Lung (tissue), 11 donors: ENCODE measurements at regions not wholly inside any gene's neighbourhood (a gene's known extent, or its start where the extent isn't known, plus 50 kb on each side); places are given as distances from the start of the nearest gene placed in this dataset.

Experiments
- ATAC-seq: fragments of 200-7000 bp; cut with Tn5 transposase; one replicate; pipeline ENCODE4 v1.9.1; 2020; ENCODE audit warnings: moderate number of reproducible peaks; ENCODE audit not compliant: insufficient read depth, low FRiP score
- DNase-seq, 3 donors: peaks; one replicate each; pipeline ENCODE4 v3.0.0-alpha.2; 2013 to 2017
- H3K27ac ChIP-seq, 2 donors: one replicate each; pipeline ENCODE4 v1.5.1; 2013; ENCODE audit warnings: mild to moderate bottlenecking in 2 of 2, moderate library complexity in 2 of 2, control low read depth in 1 of 2, inconsistent platforms in 1 of 2, low read depth in 1 of 2, low read length in 1 of 2
- H3K27me3 ChIP-seq, 3 donors: one replicate each; pipeline ENCODE4 v1.5.1; 2013; ENCODE audit warnings: low read length in 2 of 3; ENCODE audit not compliant: control insufficient read depth in 3 of 3, insufficient read depth in 3 of 3
- H3K36me3 ChIP-seq, 4 donors: one replicate each; pipeline ENCODE4 v1.5.1; 2013; ENCODE audit warnings: low read length in 4 of 4, mild to moderate bottlenecking in 1 of 4, moderate library complexity in 1 of 4; ENCODE audit not compliant: control insufficient read depth in 4 of 4, insufficient read depth in 4 of 4
- H3K4me1 ChIP-seq, 5 donors: one replicate each; pipeline ENCODE4 v1.5.1; 2013; ENCODE audit warnings: low read length in 5 of 5, mild to moderate bottlenecking in 2 of 5, moderate library complexity in 1 of 5; ENCODE audit not compliant: control insufficient read depth in 5 of 5, insufficient read depth in 5 of 5
- H3K4me3 ChIP-seq: one replicate; pipeline ENCODE4 v1.5.1; 2013; ENCODE audit warnings: mild to moderate bottlenecking, control low read depth, moderate library complexity
- H3K9ac ChIP-seq, 2 donors: one replicate each; pipeline ENCODE4 v1.5.1; 2013; ENCODE audit warnings: low read length in 2 of 2, control low read depth in 1 of 2; ENCODE audit not compliant: insufficient read depth in 1 of 2
- H3K9me3 ChIP-seq, 4 donors: one replicate each; pipeline ENCODE4 v1.5.1; 2013; ENCODE audit warnings: low read length in 3 of 4, mild to moderate bottlenecking in 1 of 4, moderate library complexity in 1 of 4; ENCODE audit not compliant: control insufficient read depth in 4 of 4, insufficient read depth in 3 of 4
- WGBS, 2 donors: extraction: QIAGEN DNeasy Blood & Tissue Kit; methylation state at CpG; one replicate each; pipeline ENCODE4 v1.1.7; 2013; 5-methylcytosine and 5-hydroxymethylcytosine counted together
- TF ChIP-seq, protein P1 (sequence below): IDR thresholded peaks from 2 replicates; pipeline ENCODE4 v1.5.1; 2012; ENCODE audit warnings: mild to moderate bottlenecking; ENCODE audit errors: control extremely low read depth, extremely low read depth
- donor health status: control.
- donor health status: control.
- donor health status: Bipolar disorder and iron deficiency.
- donor health status: healthy.
- donor health status: DM: yes; HTN: yes; CAD: no.

GRCh38 chr3:135898774-135899173, 66.8 kb upstream of the PPP2R3A start:
- no peaks in the 10 kb centered on the region for H3K27me3 ChIP-seq
- TF ChIP-seq, protein P1, sequence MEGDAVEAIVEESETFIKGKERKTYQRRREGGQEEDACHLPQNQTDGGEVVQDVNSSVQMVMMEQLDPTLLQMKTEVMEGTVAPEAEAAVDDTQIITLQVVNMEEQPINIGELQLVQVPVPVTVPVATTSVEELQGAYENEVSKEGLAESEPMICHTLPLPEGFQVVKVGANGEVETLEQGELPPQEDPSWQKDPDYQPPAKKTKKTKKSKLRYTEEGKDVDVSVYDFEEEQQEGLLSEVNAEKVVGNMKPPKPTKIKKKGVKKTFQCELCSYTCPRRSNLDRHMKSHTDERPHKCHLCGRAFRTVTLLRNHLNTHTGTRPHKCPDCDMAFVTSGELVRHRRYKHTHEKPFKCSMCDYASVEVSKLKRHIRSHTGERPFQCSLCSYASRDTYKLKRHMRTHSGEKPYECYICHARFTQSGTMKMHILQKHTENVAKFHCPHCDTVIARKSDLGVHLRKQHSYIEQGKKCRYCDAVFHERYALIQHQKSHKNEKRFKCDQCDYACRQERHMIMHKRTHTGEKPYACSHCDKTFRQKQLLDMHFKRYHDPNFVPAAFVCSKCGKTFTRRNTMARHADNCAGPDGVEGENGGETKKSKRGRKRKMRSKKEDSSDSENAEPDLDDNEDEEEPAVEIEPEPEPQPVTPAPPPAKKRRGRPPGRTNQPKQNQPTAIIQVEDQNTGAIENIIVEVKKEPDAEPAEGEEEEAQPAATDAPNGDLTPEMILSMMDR: no peak
- no peak for ATAC-seq
- no peaks in the 10 kb centered on the region for H3K36me3 ChIP-seq
- H3K4me1 ChIP-seq: no peaks in the 10 kb centered on the region
- no peaks in the 10 kb centered on the region for H3K9me3 ChIP-seq
- no peak overlapping the region for H3K27ac ChIP-seq
- H3K9ac ChIP-seq: no peak overlapping the region
- DNase-seq: no peak
- 75 to 81% methylated on average over 3 of the region's 3 CpGs for WGBS, 2 donors
- no peak overlapping the region for H3K4me3 ChIP-seq

DNA sequence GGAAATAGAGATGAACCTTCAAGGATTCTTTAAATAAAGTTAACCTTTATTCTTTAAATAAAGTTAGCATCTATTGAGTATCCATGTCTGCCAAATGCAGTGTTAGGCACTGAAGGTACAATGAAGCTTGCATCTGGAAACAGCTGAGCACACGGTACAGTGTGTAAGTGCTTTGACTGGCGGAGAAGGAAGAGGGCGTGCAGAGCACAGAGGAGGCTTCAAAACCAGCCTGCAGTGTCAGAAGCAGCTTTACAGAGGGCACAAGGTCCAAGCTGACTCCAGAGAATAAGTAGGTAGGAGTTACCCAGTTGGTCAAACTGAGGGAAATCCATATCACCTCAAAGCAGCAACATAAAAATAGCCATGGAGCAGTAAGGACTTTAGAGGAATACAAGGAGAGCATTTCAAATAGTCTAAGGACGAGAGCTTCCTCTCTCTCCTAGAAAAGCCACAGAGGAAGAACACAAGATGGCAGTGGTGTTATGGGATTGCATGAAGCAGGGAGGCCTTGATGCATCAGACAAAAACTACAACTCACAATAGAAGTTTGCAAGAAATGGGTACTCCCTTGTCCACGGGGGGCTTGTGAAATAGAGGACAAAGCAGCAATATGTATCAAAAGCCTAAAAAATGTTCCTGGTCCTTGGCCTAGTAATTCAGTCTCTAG, 60.3 kb upstream of the PPP2R3A start:
- TF ChIP-seq, protein P1: no peak

GRCh38 chr3:135907422-135908165, 57.9 kb upstream of the PPP2R3A start:
- H3K27ac ChIP-seq: no peak overlapping the region
- 65 to 79% methylated on average over 3 of the region's 3 CpGs for WGBS, 2 donors
- H3K36me3 ChIP-seq: no peaks in the 10 kb centered on the region
- H3K4me3 ChIP-seq: no peak overlapping the region
- TF ChIP-seq, protein P1: no peak
- H3K4me1 ChIP-seq: peaks cover 0 to 4% (median 0%) of the 10 kb centered on the region in 5 donors
- no peak for ATAC-seq
- no peaks in the 10 kb centered on the region for H3K9me3 ChIP-seq
- no peaks in the 10 kb centered on the region for H3K27me3 ChIP-seq
- no peak overlapping the region for H3K9ac ChIP-seq
- DNase-seq: peak in 2 of 3 donors; percentile 16 to 50

More for the DNA sequence above, 60.3 kb upstream of the PPP2R3A start:
- no peak overlapping the region for H3K27ac ChIP-seq
- H3K4me3 ChIP-seq: no peak overlapping the region
- WGBS, 2 donors: 64 to 70% methylated on average over 5 of the region's 5 CpGs
- no peak overlapping the region for H3K9ac ChIP-seq
- peaks cover 0 to 3% (median 0%) of the 10 kb centered on the region in 5 donors for H3K4me1 ChIP-seq
- peak in 2 of 3 donors; percentile 22 to 23 for DNase-seq
- ATAC-seq: no peak
- no peaks in the 10 kb centered on the region for H3K9me3 ChIP-seq
- H3K27me3 ChIP-seq: no peaks in the 10 kb centered on the region
- no peaks in the 10 kb centered on the region for H3K36me3 ChIP-seq
